HCT116 (cell line): ENCODE measurements at regions not wholly inside any gene's neighbourhood (a gene's known extent, or its start where the extent isn't known, plus 50 kb on each side); places are given as distances from the start of the nearest gene placed in this dataset.

Experiments used
- ATAC-seq: fragments of 200-7000 bp; cut with Tn5 transposase; 2 replicates; pipeline ENCODE4 v1.9.1; 2020; ENCODE audit warnings: mild to moderate bottlenecking, moderate library complexity
- BruUV-seq: library from RNA; stranded (reverse); fragments of 400-500 nt; replicated peaks from 2 replicates; lab custom pipeline; 2021; lab: Mats Ljungman, UMichigan
- CTCF ChIA-PET: fragments of 300-600 bp; sonication (Branson Sonifier 250); formaldehyde crosslinking; loops from one replicate; lab custom pipeline; 2021; ENCODE audit warnings: antibody characterized with exemption; lab: Charles Lee
- POLR2A ChIA-PET: fragments of 300-600, 350-600 bp; sonication (Branson Sonifier 250); formaldehyde crosslinking; loops from one replicate; lab custom pipeline; 2021; ENCODE audit warnings: antibody characterized with exemption; lab: Charles Lee
- RAD21 ChIA-PET, 2 experiments: fragments of 300-600 bp; sonication (Branson Sonifier 250); formaldehyde crosslinking; loops; one replicate each; lab custom pipeline; 2023; ENCODE audit warnings: low total read pairs in 2 of 2; ENCODE audit not compliant: uncharacterized antibody in 2 of 2, unreplicated experiment in 2 of 2, low non-redundant PET in 1 of 2; lab: Charles Lee
- DNase-seq: peaks from one replicate; pipeline ENCODE4 v3.0.0-alpha.2; 2010; ENCODE audit warnings: low read depth, low spot score
- H2AFZ ChIP-seq: fragments of 200-600 bp; shearing (Covaris generic), sonication (generic); 2 replicates; pipeline ENCODE4 v1.6.1; 2017; ENCODE audit warnings: low read depth, mixed run types, mixed read lengths, antibody characterized with exemption, low read length; ENCODE audit not compliant: poor library complexity, severe bottlenecking
- H3K27ac ChIP-seq: 2 replicates; pipeline ENCODE4 v1.5.1; 2012; ENCODE audit warnings: low read depth, low read length
- H3K27me3 ChIP-seq: fragments of 200-600 bp; sonication (generic); 2 replicates; pipeline ENCODE4 v1.6.1; 2016; ENCODE audit warnings: mixed run types, low read length, mixed read lengths; ENCODE audit not compliant: insufficient read depth
- H3K36me3 ChIP-seq, 2 experiments: fragments of 200-500 bp in 1 of 2; fragments of 200-600 bp in 1 of 2; sonication (Bioruptor generic) in 1 of 2; sonication (generic) in 1 of 2; 2 replicates each; pipeline versions ENCODE4 v1.5.1 to v1.6.1; 2014 to 2016; ENCODE audit warnings: low read length in 2 of 2, inconsistent platforms in 1 of 2, mixed read lengths in 1 of 2, mixed run types in 1 of 2; ENCODE audit not compliant: insufficient read depth in 2 of 2, control insufficient read depth in 1 of 2
- H3K4me1 ChIP-seq, 2 experiments: fragments of 200-600 bp in 1 of 2; sonication (generic) in 1 of 2; 2 replicates each; pipeline versions ENCODE4 v1.5.1 to v1.6.1; 2012 to 2017; ENCODE audit warnings: low read length in 2 of 2, inconsistent platforms in 1 of 2, mild to moderate bottlenecking in 1 of 2, mixed read lengths in 1 of 2, mixed run types in 1 of 2, moderate library complexity in 1 of 2; ENCODE audit not compliant: insufficient read depth in 2 of 2, control insufficient read depth in 1 of 2
- H3K4me2 ChIP-seq: fragments of 200-600 bp; sonication (generic); 2 replicates; pipeline ENCODE4 v1.6.1; 2017; ENCODE audit warnings: mixed run types, low read length, mixed read lengths
- H3K4me3 ChIP-seq, 2 experiments: fragments of 200-600 bp in 1 of 2; sonication (generic) in 1 of 2; replicated peaks in 1 of 2; 2 replicates each; pipeline ENCODE4 v1.5.1; 2011 to 2016; ENCODE audit warnings: low read length in 2 of 2, control low read depth in 1 of 2, low read depth in 1 of 2, mild to moderate bottlenecking in 1 of 2, mixed read lengths in 1 of 2, mixed run types in 1 of 2
- H3K79me2 ChIP-seq: fragments of 200-600 bp; sonication (generic); 2 replicates; pipeline ENCODE4 v1.6.1; 2017; ENCODE audit warnings: mild to moderate bottlenecking, mixed run types, low read length, moderate library complexity, mixed read lengths; ENCODE audit not compliant: insufficient read depth
- H3K9ac ChIP-seq: fragments of 200-600 bp; sonication (generic); 2 replicates; pipeline ENCODE4 v1.6.1; 2016; ENCODE audit warnings: low read length, mixed read lengths
- H3K9me2 ChIP-seq: fragments of 200-600 bp; sonication (generic), shearing (Covaris generic); 2 replicates; pipeline ENCODE4 v1.6.1; 2017; ENCODE audit warnings: mixed run types, mild to moderate bottlenecking, moderate library complexity; ENCODE audit not compliant: insufficient read depth
- H3K9me3 ChIP-seq, 2 experiments: fragments of 200-500 bp in 1 of 2; fragments of 200-600 bp in 1 of 2; sonication (Bioruptor generic) in 1 of 2; sonication (generic) in 1 of 2; 2 replicates each; pipeline ENCODE4 v1.6.1; 2014 to 2017; ENCODE audit warnings: low read length in 2 of 2, mixed read lengths in 2 of 2, inconsistent platforms in 1 of 2, low read depth in 1 of 2, mild to moderate bottlenecking in 1 of 2, mixed run types in 1 of 2, moderate library complexity in 1 of 2; ENCODE audit not compliant: control insufficient read depth in 1 of 2, insufficient read depth in 1 of 2
- H4K20me1 ChIP-seq: fragments of 200-600 bp; sonication (generic), shearing (Covaris generic); 2 replicates; pipeline ENCODE4 v1.6.1; 2017; ENCODE audit warnings: mixed run types, mild to moderate bottlenecking, moderate library complexity; ENCODE audit not compliant: insufficient read depth
- CBX3 ChIP-seq: IDR thresholded peaks from 2 replicates; pipeline ENCODE4 v1.6.1; 2012; ENCODE audit warnings: low read depth
- CEBPB ChIP-seq: IDR thresholded peaks from 2 replicates; pipeline ENCODE4 v1.6.1; 2012; ENCODE audit warnings: low read depth
- ELF1 ChIP-seq: IDR thresholded peaks from 2 replicates; pipeline ENCODE4 v1.6.1; 2012; ENCODE audit warnings: low read depth, borderline replicate concordance
- EZH2 ChIP-seq: fragments of 200-600 bp; sonication (generic); IDR thresholded peaks from 2 replicates; pipeline ENCODE4 v1.6.1; 2017; ENCODE audit warnings: antibody characterized with exemption, mixed run types
- JUND ChIP-seq: IDR thresholded peaks from 2 replicates; pipeline ENCODE4 v1.6.1; 2012
- MAX ChIP-seq: IDR thresholded peaks from 2 replicates; pipeline ENCODE4 v1.6.1; 2012
- POLR2A ChIP-seq: IDR thresholded peaks from 2 replicates; pipeline ENCODE4 v1.7.0; 2011; ENCODE audit warnings: borderline replicate concordance; ENCODE audit not compliant: insufficient read depth, insufficient read length; ENCODE audit errors: extremely low read depth
- POLR2AphosphoS5 ChIP-seq: IDR thresholded peaks from 2 replicates; pipeline ENCODE4 v1.6.1; 2011; ENCODE audit warnings: mild to moderate bottlenecking, low read depth, low read length, moderate library complexity
- RAD21 ChIP-seq: IDR thresholded peaks from 2 replicates; pipeline ENCODE4 v1.6.1; 2012; ENCODE audit warnings: low read depth, mild to moderate bottlenecking
- SP1 ChIP-seq: IDR thresholded peaks from 2 replicates; pipeline ENCODE4 v1.6.1; 2012; ENCODE audit warnings: low read depth
- SRF ChIP-seq: IDR thresholded peaks from 2 replicates; pipeline ENCODE4 v1.6.1; 2012; ENCODE audit warnings: low read depth
- TCF7L2 ChIP-seq: IDR thresholded peaks from 2 replicates; pipeline ENCODE4 v1.7.0; 2011; ENCODE audit warnings: borderline replicate concordance, inconsistent platforms; ENCODE audit not compliant: insufficient read depth, insufficient read length; ENCODE audit errors: extremely low read depth
- YY1 ChIP-seq: IDR thresholded peaks from 2 replicates; pipeline ENCODE4 v1.6.1; 2011; ENCODE audit warnings: low read length, low read depth, moderate library complexity, mild to moderate bottlenecking; ENCODE audit not compliant: insufficient replicate concordance; ENCODE audit errors: extremely low read depth
- ZBTB33 ChIP-seq: IDR thresholded peaks from 2 replicates; pipeline ENCODE4 v1.6.1; 2011; ENCODE audit warnings: mild to moderate bottlenecking, low read length, moderate library complexity; ENCODE audit not compliant: insufficient replicate concordance; ENCODE audit errors: extremely low read depth
- ZFX ChIP-seq: fragments of 450-650 bp; IDR thresholded peaks from 2 replicates; pipeline ENCODE4 v1.6.1; 2017
- intact Hi-C: fragments of 100-400 bp; cut with micrococcal nuclease; formaldehyde crosslinking; loops from 2 replicates; pipeline ENCODE4 v1.10.0; 2022
- TF ChIP-seq, protein P1 (sequence below): IDR thresholded peaks from 2 replicates; pipeline ENCODE4 v1.6.1; 2012
- TF ChIP-seq, protein P2 (sequence below), 3 experiments: fragments of 200-600 bp in 1 of 3; sonication (generic) in 1 of 3; IDR thresholded peaks in 2 of 3; conservative IDR thresholded peaks in 1 of 3; 2 replicates each; pipeline ENCODE4 v1.5.1; 2012 to 2017; ENCODE audit warnings: low read depth in 2 of 3, low read length in 2 of 3, antibody characterized with exemption in 1 of 3, borderline replicate concordance in 1 of 3, control low read depth in 1 of 3, mild to moderate bottlenecking in 1 of 3, mixed read lengths in 1 of 3, mixed run types in 1 of 3, moderate library complexity in 1 of 3; ENCODE audit not compliant: insufficient read depth in 1 of 3
- TF ChIP-seq, protein P3 (sequence below): IDR thresholded peaks from 2 replicates; pipeline ENCODE4 v1.6.1; 2012; ENCODE audit warnings: low read depth

DNA sequence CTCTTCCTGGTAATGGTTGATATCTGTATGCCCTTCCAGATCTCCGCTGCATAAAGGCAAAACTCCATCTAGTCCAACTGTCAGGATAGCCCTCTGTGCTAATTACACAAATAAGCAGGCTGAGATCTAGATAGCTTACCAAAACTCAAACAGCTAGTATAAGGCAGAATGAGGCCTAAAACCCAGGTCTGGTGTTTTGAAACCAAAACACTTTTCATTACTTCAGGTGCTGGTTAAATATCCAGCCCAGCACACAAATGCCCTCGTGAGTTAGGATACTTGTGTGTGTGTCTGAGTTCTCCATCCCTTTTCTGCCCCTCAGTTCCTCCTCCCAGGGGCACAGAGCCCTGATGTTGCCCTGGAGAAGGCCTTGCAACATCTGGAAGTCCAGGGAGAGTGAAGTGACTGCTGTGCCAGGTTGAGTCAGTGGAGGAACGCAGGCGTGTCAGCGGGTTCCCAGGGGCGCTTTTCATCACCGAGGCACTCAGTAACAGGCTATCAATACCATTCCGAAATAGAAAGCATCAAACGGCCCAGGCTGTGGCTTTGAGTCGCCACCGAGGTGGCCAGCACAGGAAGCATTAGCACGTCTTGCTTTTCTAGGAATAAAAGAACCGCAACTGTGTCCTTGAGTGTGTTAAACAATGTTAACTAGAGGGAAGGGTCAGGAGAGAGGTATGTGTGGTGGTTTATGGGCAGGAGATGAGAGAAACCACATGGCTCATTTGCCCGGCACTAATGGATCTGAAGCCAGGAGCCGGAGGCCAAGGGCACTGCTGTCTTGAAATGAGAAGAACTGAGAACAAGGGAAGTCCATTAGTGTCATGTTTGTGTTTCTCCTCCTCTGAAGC is 90.7 kb upstream of the WLS start:
- H3K9me3 ChIP-seq, result no peaks in the 10 kb centered on the region
- intact Hi-C loops, result loop anchor here (2.0 to 5.0 kb wide), 2 partner anchors 62 to 151 kb away; no protein-coding TSS in a partner anchor
- POLR2A ChIA-PET, result interaction anchor here (1.7 kb wide), 1 partner anchor 62 kb away, joined by 5 read pairs; no protein-coding TSS in a partner anchor
- H3K9me2 ChIP-seq, result no peaks in the 10 kb centered on the region
- peak overlapping the region; percentile 13 to 22 for H3K4me3 ChIP-seq
- H3K79me2 ChIP-seq, result no peaks in the 10 kb centered on the region
- H3K27me3 ChIP-seq, result no peaks in the 10 kb centered on the region
- H3K4me2 ChIP-seq, result peak overlapping the region; percentile 60
- peaks cover 40 to 43% of the 10 kb centered on the region in 2 experiments for H3K4me1 ChIP-seq
- RAD21 ChIA-PET, result no interaction called here
- DNase-seq (peak; percentile 89), ATAC-seq (peak; percentile 85)
- H4K20me1 ChIP-seq, result no peaks in the 10 kb centered on the region
- peak overlapping the region; percentile 24 for H3K9ac ChIP-seq
- no TSS peak for BruUV-seq
- peak overlapping the region; percentile 83 for H2AFZ ChIP-seq
- H3K36me3 ChIP-seq, result no peaks in the 10 kb centered on the region
- H3K27ac ChIP-seq, result peak overlapping the region; percentile 61
- CTCF ChIA-PET, result interaction anchor here (0.6 to 4.7 kb wide), 6 partner anchors 20 to 473 kb away, joined by 3 to 60 read pairs (median 4); no protein-coding TSS in a partner anchor
- TF ChIP-seq SP1, result peak; percentile 89
- peak; percentile 51; the same call in 1 of the 2 replicates for TF ChIP-seq CBX3
- TF ChIP-seq ZBTB33, result no peak
- peak; percentile 14 for TF ChIP-seq YY1
- peak; percentile 72 for TF ChIP-seq CEBPB
- TF ChIP-seq SRF, result no peak
- TF ChIP-seq, protein P1, sequence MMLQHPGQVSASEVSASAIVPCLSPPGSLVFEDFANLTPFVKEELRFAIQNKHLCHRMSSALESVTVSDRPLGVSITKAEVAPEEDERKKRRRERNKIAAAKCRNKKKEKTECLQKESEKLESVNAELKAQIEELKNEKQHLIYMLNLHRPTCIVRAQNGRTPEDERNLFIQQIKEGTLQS, result no peak
- TF ChIP-seq TCF7L2, result peak; percentile 100
- TF ChIP-seq POLR2A, result no peak
- TF ChIP-seq, protein P2, sequence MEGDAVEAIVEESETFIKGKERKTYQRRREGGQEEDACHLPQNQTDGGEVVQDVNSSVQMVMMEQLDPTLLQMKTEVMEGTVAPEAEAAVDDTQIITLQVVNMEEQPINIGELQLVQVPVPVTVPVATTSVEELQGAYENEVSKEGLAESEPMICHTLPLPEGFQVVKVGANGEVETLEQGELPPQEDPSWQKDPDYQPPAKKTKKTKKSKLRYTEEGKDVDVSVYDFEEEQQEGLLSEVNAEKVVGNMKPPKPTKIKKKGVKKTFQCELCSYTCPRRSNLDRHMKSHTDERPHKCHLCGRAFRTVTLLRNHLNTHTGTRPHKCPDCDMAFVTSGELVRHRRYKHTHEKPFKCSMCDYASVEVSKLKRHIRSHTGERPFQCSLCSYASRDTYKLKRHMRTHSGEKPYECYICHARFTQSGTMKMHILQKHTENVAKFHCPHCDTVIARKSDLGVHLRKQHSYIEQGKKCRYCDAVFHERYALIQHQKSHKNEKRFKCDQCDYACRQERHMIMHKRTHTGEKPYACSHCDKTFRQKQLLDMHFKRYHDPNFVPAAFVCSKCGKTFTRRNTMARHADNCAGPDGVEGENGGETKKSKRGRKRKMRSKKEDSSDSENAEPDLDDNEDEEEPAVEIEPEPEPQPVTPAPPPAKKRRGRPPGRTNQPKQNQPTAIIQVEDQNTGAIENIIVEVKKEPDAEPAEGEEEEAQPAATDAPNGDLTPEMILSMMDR (IDR thresholded peaks at IDR 0.05 in 2 of 3, conservative IDR thresholded peaks at IDR 0.05 in 1 of 3; ENCODE audit: borderline replicate concordance in 1 of 3, insufficient read depth in 1 of 3, low read depth in 2 of 3, low read length in 2 of 3), result no peak
- TF ChIP-seq MAX, result no peak; the same call in 1 of the 2 replicates
- no peak for TF ChIP-seq RAD21
- TF ChIP-seq ELF1, result no peak
- TF ChIP-seq POLR2AphosphoS5, result peak; percentile 59
- TF ChIP-seq ZFX, result peak; percentile 70; the same call in 1 of the 2 replicates
- TF ChIP-seq JUND, result peak; percentile 79; the same call in 1 of the 2 replicates
- TF ChIP-seq EZH2, result no peak
- TF ChIP-seq, protein P3, sequence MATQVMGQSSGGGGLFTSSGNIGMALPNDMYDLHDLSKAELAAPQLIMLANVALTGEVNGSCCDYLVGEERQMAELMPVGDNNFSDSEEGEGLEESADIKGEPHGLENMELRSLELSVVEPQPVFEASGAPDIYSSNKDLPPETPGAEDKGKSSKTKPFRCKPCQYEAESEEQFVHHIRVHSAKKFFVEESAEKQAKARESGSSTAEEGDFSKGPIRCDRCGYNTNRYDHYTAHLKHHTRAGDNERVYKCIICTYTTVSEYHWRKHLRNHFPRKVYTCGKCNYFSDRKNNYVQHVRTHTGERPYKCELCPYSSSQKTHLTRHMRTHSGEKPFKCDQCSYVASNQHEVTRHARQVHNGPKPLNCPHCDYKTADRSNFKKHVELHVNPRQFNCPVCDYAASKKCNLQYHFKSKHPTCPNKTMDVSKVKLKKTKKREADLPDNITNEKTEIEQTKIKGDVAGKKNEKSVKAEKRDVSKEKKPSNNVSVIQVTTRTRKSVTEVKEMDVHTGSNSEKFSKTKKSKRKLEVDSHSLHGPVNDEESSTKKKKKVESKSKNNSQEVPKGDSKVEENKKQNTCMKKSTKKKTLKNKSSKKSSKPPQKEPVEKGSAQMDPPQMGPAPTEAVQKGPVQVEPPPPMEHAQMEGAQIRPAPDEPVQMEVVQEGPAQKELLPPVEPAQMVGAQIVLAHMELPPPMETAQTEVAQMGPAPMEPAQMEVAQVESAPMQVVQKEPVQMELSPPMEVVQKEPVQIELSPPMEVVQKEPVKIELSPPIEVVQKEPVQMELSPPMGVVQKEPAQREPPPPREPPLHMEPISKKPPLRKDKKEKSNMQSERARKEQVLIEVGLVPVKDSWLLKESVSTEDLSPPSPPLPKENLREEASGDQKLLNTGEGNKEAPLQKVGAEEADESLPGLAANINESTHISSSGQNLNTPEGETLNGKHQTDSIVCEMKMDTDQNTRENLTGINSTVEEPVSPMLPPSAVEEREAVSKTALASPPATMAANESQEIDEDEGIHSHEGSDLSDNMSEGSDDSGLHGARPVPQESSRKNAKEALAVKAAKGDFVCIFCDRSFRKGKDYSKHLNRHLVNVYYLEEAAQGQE, result no peak
